HG03460 (cell line): ENCODE measurements at regions not wholly inside any gene's neighbourhood (a gene's known extent, or its start where the extent isn't known, plus 50 kb on each side); places are given as distances from the start of the nearest gene placed in this dataset.
"Not testable (repeated sequence)": the region's sequence is repeated elsewhere in the genome, so short reads cannot be mapped to it uniquely, and the experiment has no call there.

Experiments
- ATAC-seq: cut with Tn5 transposase; IDR thresholded peaks from one replicate; pipeline ENCODE4 v1.9.1; 2021; ENCODE audit not compliant: unreplicated experiment

DNA sequence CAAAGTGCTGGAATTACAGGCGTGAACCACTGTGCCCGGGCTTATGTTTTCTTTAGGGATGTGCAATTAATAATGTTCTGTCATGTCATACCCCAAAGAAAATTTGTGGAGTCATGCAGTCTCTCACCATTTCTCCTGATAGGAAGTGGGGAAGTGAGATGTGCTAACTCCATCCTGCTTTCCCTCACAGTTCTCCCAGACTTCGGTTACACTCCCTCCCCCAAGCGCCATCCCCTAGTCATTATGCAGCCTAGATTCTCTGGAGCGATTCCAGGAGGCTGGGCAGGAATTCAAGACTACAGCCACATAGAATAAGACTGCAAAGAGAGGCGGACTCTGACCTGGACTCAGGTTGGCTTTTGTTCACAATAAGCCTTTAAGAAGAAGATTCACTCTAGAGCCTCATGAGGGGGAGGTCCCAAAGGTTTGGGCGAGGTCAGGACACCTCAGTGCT lies 271.4 kb downstream of the ALDH8A1 start:
- no peak for ATAC-seq

DNA sequence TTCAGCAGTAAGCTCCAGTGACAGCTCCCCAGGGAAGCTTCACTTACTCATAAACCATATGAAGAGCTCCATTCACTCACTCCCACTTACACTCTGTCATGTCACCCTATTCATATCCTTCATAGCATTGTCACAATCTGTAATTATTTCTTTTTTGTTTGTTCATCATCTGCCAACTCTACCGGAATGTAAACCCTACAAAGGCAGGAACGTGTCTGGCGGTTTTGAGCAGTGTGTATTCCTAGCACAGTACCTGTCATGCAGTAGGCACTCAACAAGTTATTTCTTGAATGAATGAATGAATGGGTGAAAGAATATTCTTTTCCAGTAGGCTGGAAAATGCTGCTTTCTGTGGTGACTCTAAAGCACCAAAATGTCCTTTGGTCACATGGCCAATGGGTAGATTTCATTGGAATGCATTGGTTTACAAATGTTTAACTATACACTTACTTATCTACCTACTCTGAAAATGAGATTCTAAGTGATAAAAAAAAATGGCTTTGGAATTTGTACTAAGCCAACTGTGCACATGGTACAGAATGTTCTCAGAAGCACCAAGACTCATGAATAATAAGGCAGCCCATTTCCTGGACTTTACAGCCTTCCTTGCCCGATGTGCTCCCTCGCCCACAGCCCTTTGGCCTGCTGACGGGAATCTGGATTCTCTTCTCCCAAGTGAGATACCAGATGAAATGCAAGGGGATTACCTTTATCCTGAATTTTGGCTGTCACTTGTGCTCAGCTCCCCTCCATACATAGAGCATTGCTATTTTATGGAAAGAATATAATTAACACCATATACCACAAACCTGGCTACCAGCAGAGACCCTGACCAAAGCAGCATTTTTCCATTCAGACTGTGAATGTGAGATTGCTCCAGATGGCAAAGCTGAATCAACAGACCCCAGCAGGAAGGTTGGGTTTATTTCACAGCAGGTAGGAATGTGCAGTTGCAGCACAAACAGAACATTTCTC lies 273.3 kb downstream of the ALDH8A1 start:
- ATAC-seq = no peak

DNA sequence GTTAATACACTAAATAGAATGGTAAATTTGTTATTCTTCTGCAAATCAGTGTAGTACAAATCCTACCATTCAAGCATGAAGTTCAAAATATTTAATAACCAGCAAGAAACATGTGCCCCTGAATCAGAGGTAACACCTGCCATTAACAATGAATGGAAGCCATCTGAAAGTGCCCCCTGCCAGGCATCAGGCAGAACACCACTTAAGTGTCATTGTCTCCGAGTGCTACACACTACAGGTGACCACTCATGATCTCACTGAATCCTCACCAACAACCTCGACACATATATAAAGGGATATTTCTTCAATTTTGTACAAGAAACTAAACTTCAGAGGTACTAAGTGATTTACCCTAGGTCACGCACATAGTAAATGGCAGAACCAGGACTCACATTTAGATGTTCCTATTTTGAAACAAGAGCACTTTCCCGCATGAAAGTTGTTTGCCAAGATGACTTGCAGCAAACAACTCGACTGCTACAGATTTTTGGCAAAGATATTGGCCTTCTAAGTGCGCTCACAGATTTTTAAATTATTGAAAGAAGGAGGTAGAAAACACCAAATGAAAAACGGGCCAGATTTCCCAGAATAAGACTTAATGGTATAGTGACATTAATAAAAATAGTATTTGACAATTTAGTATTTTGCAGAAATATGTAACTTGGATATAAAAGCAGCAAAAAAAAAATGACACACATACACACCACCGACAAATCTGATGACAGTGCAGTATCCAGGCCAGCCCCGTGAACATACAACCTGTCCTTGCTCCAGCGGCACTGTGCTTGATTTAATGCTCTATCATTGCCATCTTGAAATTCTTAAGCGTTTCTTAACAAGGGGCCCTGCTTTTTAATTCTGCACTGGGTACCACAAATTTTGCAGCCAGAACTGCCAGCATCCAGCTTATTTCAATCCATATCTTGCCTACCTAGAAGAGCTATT lies 274.5 kb downstream of the ALDH8A1 start:
- no peak for ATAC-seq

DNA sequence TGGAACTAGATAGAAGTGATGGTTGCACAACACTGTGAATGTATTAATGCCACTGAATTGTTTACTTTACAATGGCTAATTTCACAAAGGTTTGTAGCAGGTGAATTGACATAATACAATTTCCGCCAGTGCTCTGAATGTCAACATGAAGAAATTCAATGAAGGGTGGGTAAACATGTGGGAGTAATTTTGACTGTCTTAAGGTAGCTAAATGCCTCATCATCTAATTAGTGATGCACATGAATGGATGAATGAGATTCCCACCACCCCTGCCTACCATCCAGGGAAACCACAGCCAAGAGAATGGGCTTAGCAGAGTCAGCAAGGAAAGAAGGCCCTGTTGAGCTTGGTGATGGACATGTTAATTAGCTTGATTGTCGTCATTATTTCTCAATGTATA lies 275.3 kb downstream of the ALDH8A1 start:
- ATAC-seq = no peak

DNA sequence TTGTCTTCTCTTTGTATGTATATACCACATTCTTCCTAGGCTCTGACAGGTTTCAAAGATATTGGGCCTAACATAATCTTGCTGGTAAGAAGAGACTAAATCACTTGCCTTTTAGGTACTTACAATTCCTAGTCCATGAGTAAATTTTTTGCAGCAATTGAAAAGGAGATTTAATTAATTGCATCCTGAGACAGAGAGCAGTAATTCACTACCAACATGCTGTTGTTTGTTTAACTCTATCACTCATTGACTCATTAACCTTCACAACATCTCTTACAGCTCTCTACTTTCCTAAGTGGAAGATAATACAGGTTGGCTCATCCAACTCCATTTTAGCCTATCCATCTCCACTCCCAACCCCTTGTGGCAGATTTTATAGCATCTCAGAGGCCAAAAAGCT lies 280.4 kb downstream of the ALDH8A1 start:
- ATAC-seq = no peak

DNA sequence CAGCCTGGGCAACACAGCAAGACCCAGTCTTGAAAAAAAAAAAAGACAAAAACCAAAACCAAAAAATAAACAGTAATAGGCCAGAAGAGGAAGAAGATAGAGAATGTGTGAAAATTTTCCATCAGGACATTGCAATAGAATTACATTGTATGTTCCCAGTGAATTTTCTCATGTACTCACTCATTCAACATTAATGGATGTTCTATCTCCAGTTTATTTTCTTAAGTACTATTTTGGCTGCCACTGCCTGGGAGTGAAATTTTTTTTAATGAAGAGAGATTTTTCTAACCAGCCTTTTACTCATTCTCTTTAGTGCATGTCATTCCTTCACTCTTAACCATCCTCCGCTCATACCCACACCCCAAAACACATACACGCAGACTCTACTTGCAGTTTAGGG lies 282.8 kb downstream of the ALDH8A1 start:
- no peak for ATAC-seq

DNA sequence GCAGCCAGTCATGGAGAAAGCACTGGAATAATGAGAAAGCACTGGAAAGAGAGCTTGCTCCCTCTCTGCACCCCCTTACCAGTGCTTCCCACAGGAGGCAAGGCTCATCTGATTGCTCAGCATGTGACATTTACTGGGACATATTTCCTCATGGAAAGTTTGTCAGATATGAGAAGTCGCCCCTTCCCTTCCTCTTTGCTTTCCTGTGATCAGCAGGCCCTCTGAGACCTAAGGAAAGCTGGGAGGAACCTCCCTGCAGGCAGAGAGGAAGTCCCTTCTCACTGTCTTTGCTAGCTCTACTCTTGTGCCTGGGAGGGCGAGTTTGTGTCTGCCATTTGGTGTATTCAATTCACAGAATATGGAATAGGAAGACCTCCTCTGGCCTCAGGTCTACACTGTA lies 283.8 kb downstream of the ALDH8A1 start:
- ATAC-seq = no peak

DNA sequence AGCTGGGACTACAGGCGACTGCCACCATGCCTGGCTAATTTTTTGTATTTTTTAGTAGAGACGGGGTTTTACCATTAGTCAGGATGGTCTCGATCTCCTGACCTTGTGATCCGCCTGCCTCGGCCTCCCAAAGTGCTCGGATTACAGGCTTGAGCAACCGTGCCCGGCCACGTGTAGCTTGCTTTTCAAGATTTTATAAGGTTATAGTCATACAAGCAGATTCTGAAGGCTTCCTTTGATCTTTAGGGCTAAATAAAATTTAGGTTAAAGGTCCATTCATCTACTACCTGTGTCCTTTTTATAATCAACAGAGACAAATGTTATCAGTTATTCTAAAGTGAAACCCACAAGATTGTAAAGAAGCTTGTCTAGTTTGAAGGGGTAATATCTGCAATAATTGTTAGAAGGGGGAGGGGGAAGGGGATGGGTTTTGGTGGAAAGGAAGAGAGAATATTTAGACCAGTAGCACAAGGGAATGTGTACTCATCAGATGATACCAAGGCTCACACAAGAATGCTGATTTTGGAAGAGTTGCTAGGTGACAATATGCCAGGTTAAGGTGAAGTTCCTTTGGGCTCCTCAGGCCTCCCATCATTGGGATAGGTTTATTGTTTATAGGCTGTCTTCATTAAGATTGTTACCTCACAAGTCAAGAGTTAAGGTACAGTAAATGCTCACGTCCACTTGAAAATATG lies 284.7 kb downstream of the ALDH8A1 start:
- ATAC-seq = no peak

DNA sequence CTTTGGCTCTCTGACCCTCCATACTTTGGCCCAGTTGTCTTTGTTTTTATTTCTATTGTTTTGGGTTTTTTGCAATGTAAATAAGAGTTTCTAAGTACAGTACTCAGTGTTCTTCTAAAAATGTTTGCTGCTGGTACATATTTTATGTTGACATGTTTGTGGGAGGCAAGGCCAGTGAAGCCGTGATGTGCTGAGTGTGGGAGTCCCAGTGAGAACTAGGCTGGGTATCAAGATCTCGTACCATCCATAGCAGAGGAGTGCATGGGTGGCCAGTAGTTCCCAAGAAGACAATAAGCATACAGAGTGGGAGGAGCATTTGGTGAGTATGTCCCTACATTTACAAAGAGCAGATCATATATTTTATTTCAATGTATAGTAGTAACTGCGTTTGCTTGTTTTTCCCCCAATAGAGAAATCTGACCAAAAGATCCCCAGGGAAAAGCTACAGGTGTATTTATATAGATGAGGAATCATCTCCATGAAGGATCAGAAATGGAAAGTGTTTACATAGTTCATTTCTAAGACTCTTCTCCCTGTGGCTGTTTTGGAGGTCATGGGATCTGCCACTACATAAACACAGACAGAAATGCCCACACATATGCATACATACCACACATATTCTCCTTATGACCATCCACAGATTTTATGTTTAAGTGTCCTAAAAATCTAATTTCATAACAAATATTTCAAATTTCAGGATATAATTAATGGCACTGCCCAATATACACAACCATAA lies 285.9 kb downstream of the ALDH8A1 start:
- no peak for ATAC-seq

DNA sequence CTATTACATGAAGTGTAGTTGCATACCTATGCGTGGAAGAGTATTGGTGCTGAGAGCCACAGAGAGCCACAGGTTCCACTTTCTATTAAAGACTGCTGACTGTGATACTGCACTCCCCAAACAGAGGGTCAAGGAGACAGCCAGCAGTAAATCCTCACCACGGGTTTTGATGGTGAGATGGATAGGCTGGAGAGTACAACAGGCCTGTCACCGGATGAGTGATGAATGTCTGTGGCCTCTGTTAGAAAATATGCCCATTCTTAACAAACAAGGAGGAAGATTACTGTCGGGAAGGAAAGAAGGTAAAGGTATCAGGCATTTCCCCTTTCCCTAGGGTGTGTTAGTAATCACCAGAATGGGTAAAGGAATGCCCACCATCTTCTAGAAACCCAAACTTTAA lies 286.5 kb downstream of the ALDH8A1 start:
- ATAC-seq = no peak

DNA sequence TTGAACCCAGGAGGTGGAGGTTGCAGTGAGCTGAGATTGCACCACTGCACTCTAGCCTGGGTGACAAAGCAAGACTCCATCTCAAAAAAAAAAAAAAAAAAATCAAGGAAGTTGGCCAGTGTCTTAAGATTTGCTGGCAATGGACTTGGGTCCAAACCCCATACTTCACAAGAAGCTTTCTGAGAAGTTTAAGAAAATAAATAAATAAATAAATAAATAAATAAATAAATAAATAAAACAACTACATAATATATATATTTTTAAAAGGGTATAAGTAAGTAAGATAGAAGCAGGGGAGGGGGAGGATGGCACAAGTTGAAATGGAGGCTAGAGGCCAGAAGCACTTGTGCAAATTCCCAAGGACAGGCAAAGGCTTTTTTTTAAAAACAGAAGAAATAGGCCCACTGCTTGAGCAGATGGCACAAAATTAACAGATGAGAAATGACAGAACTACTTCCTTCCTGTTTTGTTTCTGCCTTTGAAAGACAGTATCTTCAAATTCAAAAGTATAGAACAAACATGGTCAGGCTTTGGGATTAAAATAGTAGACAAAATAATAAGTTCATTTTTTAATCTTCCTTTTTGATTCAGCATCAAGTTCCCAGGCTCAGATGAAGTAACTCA lies 287.7 kb downstream of the ALDH8A1 start:
- no peak for ATAC-seq

DNA sequence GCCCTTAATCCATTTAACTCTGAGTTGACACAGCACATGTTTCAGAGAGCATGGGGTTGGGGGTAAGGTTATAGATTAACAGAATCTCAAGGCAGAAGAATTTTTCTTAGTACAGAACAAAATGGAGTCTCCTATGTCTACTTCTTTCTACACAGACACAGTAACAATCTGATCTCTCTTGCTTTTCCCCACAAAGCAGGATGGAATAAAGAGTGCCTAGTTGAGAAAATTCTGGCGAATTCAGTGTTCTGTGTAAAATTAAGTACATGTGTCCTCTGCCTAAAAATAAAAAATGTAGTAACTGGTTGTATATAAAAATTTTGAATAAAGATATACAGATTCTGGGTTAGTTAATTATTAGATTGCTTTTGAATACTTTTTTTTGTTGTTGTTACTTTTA lies 290.0 kb downstream of the ALDH8A1 start:
- not testable (repeated sequence) for ATAC-seq

DNA sequence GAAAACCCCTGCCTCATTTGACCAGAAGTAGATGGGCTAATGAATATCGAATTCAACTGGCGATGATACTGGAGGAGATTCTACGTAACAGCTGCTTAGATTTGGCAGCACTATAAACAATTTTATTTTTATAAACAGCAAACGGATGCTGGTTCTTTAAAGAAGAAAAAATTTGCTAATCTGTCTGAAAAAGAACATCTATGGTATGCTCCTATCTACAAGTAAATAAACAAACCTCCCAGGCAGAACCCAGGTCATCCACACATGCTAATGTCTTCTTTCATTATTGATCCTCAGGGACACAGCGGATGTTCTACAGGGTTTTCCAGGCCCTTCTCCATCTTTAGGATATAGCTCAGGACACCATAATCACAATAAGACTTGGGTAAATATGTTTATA lies 291.3 kb downstream of the ALDH8A1 start:
- no peak for ATAC-seq

DNA sequence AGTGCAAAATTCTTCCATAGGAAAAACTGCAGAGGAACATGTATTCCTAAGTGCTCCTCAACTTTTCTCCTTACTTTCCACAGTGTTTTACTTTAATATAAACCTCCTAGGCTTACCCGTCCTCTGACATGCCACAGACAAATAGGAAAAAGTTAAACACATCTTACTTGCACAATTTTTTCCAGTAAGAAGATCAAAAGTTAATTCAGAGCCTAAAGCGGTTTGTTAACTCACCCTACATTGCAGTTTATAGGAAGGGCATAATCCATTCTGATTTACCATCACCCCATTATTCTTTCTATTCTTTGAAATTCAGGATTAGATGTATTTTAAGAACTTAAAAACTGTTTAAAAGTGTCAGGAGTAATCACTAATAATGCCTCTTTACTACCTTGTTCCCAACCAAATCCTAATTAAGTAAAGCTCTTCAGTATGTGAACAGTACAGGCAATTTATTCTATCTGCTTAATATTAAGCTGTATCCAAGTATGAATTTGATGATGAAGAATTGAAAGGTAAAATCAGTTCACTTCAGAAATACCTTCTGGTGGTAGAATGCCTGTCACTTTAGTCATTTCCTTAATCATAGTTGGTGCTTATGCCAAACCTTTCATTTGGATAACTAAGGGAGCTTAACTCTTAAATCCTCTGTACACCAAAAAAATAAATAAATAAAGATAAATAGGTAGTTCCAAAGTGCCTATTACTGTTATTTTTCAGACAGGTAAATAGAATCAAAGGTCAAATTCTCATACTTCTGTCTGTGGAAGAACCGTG lies 292.0 kb downstream of the ALDH8A1 start:
- no peak for ATAC-seq

DNA sequence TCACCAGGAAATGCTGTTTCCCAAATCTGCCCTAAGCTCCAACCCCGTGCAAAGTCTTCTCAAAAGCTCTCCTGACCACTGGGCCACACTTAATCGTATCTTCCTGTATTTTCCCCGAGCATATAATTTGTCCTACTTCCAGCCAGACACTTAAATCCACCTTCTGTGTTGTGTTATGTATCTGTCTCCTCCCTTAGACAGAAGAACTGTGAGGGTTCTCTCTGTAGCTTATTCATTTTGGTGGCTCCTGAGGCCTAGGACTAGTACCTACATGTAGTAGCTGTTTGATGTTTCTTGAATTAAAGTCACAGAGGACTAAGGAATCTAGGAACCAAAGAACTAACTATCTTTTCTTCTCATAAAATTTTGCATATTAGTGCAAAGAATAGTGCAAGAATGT lies 292.6 kb downstream of the ALDH8A1 start:
- no peak for ATAC-seq

DNA sequence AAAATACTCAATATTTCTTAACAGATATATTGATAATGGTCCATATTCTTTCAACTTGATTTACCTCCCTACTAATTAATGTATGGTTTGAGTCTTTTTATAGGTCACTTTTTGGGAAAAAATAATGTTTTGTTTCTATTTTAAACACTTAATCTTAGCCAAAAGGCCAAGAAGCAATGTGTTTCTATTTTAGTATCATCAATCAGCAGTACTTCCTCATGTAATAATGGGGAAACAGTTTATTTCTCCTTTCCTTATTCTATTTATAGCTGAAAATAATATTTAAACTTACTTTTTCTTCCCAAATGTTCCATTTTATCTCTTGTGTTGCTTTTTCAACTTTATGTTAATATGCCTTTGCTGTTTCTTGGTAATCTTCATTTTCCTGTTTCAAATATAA lies 295.1 kb downstream of the ALDH8A1 start:
- no peak for ATAC-seq

DNA sequence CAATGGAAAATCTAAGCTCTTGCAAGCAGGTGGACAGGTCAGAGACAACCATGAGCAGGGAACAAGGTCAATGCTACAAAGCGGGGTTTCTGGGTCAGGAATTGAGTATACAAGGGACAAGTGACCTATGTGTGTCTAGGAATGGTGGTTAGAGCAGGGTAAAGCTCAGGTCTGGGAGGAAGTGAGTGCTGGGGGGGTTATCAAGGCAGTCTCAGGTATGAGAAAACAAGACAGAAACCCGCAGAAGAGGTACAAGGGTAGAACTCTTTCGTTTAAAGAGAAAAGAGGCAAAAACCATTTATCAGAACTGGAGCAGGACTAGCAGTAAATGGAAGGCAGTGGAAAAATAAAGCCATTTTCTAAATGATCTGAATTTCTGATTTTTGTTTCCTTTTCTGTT lies 298.4 kb downstream of the ALDH8A1 start:
- ATAC-seq = no peak

DNA sequence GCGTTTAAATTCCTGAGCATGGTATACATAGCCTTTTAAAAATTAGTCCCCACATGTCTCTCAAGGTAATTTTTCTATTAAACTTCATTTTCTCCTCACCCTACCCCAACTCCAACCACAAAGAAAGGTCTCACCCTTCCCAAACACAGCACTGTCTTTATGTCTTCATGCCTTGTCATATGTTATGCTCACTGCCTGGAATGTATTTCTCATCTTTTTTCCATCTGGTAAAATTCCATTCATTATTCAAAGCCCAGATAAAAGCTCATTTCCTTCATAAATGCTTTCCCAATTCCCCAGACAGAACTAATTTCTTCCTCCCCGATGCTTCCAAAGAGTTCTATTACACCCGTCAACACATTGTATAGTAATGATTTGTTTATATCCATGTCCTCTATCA lies 302.0 kb downstream of the ALDH8A1 start:
- no peak for ATAC-seq

DNA sequence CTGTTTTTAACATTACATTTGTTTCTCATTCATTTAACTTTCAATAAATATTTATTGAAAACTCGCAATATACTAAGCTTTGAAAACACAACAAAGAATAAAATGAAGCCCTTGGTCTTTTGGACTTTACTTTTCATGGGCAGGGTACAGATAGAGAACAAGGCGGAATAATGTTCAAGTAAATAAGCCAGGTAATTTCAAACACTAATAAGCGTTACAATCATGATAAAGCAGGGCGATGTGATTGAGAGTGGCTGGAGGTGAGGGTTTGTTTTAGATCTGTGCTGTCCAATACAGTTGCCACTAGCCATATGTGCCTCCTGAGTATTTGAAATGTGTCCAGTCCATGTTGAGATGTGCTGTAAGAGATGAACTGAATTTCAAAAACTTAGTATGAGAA lies 307.1 kb downstream of the ALDH8A1 start:
- ATAC-seq = no peak
